Thyroid gland (tissue), 4 donors: ENCODE measurements at regions not wholly inside any gene's neighbourhood (a gene's known extent, or its start where the extent isn't known, plus 50 kb on each side); places are given as distances from the start of the nearest gene placed in this dataset.

ENCODE experiments used
- POLR2A ChIP-seq, 2 donors: fragments of 450-650 bp; IDR thresholded peaks; one replicate each; pipeline ENCODE4 v1.6.1; 2017; ENCODE audit warnings: antibody characterized with exemption in 2 of 2, mild to moderate bottlenecking in 2 of 2, moderate library complexity in 1 of 2
- TF ChIP-seq, protein P1 (sequence below), 6 experiments: fragments of 200-600 bp in 3 of 6; fragments of 450-650 bp in 3 of 6; sonication (generic) in 3 of 6; IDR thresholded peaks; one replicate each; pipeline ENCODE4 v1.5.1; 2016 to 2019; ENCODE audit warnings: antibody characterized with exemption in 6 of 6, mild to moderate bottlenecking in 2 of 6, inconsistent platforms in 1 of 6, moderate library complexity in 1 of 6

DNA sequence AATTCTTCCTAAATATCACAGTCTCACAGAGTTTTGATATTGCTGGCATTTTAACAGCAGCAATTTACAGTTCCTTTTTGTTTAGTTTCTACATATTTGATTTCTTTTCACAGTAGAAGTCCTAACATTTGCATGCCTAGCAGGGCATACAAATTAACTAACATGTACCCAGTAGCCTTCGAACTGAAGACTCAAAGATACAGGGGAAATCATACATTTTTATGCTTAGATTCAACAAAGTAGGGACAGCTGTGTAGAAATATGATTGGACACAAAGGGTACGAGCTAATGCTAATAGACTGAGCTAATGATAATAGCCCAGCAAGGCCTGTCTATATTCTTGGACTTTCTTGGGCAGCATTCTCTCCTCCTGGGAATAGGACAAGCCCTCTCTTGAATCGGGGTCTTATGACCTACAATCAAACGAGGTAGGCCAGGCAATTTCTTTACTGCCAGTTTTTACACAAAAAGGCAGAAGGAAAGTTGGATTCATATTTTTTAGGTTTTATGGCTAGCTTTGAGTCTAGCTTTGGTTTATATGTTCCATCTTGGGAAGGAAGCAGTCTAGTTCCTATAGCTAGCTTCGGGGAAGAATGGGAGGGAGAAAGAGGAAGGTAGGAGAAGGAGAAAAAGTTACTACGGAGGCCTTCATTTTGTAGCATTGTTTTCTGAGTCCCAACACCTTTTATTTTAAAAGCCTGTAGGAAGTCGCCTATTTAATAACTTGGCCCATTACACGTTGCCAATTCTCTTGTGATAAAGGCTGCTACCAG is 115.8 kb downstream of the HFE start:
- TF ChIP-seq, protein P1, sequence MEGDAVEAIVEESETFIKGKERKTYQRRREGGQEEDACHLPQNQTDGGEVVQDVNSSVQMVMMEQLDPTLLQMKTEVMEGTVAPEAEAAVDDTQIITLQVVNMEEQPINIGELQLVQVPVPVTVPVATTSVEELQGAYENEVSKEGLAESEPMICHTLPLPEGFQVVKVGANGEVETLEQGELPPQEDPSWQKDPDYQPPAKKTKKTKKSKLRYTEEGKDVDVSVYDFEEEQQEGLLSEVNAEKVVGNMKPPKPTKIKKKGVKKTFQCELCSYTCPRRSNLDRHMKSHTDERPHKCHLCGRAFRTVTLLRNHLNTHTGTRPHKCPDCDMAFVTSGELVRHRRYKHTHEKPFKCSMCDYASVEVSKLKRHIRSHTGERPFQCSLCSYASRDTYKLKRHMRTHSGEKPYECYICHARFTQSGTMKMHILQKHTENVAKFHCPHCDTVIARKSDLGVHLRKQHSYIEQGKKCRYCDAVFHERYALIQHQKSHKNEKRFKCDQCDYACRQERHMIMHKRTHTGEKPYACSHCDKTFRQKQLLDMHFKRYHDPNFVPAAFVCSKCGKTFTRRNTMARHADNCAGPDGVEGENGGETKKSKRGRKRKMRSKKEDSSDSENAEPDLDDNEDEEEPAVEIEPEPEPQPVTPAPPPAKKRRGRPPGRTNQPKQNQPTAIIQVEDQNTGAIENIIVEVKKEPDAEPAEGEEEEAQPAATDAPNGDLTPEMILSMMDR (IDR thresholded peaks at IDR 0.05) = no peak
- no peak for TF ChIP-seq POLR2A (IDR thresholded peaks at IDR 0.05)
